LNCaP clone FGC (cell line): ENCODE measurements at regions not wholly inside any gene's neighbourhood (a gene's known extent, or its start where the extent isn't known, plus 50 kb on each side); places are given as distances from the start of the nearest gene placed in this dataset.

Experiments used
- DNase-seq: peaks from one replicate; pipeline ENCODE4 v3.0.0-alpha.2; 2011; ENCODE audit warnings: low read depth
- H3K4me3 ChIP-seq: 2 replicates; pipeline ENCODE4 v1.5.1; 2011; ENCODE audit warnings: mild to moderate bottlenecking, low read depth, low read length, control low read depth
- TF ChIP-seq, protein P1 (sequence below): IDR thresholded peaks from 2 replicates; pipeline ENCODE4 v1.5.1; 2012; ENCODE audit warnings: mild to moderate bottlenecking; ENCODE audit not compliant: control insufficient read depth, insufficient read depth; ENCODE audit errors: extremely low read depth

DNA sequence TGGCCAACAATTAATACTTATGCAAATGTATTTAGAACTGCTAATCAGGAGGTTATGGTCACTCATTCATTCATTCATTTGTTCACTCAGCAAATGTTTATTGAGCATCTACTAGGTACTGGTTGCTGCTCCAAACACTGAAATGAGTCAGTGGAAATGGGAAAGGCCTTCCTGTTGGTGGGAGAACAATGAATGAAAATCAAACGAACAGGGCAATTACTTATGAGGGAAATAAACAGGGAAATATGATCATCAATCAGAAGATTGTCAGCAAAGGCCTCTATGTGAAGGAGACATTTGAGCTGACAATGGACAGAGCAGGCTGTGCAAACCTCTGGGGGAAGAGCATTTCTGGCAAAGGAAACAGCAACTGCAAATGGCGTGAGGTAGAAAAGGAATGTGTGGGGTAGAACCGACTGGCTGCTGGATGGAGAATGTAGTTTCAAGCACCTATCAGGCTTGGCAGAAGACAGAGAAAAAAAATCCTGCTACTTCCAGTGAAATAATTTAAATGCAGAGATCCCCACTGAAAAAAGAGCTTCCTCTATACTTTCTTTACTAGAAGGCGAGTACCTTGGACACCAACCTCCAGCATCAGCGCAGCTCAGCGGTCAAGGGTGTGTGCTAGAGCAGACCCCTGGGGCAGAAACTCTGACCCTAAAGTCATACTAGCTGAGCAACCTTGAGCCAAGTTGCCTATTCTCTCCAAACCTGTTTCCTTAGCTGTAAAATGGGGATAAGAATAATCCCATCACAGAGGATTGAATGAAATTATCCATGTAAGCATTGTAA is 108.8 kb upstream of the EEPD1 start:
- TF ChIP-seq, protein P1, sequence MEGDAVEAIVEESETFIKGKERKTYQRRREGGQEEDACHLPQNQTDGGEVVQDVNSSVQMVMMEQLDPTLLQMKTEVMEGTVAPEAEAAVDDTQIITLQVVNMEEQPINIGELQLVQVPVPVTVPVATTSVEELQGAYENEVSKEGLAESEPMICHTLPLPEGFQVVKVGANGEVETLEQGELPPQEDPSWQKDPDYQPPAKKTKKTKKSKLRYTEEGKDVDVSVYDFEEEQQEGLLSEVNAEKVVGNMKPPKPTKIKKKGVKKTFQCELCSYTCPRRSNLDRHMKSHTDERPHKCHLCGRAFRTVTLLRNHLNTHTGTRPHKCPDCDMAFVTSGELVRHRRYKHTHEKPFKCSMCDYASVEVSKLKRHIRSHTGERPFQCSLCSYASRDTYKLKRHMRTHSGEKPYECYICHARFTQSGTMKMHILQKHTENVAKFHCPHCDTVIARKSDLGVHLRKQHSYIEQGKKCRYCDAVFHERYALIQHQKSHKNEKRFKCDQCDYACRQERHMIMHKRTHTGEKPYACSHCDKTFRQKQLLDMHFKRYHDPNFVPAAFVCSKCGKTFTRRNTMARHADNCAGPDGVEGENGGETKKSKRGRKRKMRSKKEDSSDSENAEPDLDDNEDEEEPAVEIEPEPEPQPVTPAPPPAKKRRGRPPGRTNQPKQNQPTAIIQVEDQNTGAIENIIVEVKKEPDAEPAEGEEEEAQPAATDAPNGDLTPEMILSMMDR = no peak
- no peak for DNase-seq
- no peak overlapping the region for H3K4me3 ChIP-seq

DNA sequence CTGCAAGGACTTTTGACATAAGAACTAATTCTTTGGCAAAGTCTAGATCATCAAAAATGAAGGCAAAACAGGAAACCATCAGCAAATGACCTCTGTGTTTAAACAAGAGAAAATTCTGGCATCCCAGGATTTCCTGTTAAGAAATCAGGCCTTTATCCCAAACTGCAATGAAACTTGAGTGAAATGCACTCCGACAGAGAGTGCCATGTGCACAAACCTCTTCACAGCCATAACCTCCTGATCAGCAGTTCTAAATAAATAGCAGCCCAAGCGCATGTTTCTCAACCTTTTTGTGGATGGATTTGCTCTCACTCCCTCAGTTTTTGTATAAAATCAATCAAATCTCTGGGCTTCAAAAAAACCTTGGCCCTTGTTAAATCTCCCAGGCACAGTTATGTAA is 107.7 kb upstream of the EEPD1 start:
- TF ChIP-seq, protein P1 = no peak
- no peak for DNase-seq
- H3K4me3 ChIP-seq = no peak overlapping the region

DNA sequence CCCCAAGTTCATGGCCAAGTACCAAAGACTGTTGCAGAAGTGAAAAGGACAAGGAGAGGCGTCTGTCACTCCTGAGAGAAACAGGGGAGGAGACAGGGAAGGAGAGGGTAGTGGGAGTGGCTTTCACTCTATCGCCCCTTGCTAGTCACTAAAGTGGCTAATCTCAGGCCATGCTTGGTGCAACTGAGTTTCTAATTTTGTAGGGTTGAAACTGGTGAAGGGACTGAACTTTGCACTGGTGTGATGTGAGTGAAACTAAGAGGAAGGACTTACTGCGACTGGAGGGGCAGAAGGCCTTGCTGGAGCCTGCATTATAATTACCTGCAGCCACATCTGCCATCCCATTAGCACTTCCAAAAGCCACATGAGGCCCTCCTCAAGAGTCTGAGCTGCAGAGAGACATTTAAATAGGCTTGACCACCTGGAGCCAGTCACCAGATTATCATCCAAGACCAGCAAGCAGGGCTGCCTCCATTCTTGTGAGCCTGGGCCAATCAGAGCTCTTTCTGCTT is 107.2 kb upstream of the EEPD1 start:
- TF ChIP-seq, protein P1 = no peak
- H3K4me3 ChIP-seq = no peak overlapping the region
- no peak for DNase-seq

DNA sequence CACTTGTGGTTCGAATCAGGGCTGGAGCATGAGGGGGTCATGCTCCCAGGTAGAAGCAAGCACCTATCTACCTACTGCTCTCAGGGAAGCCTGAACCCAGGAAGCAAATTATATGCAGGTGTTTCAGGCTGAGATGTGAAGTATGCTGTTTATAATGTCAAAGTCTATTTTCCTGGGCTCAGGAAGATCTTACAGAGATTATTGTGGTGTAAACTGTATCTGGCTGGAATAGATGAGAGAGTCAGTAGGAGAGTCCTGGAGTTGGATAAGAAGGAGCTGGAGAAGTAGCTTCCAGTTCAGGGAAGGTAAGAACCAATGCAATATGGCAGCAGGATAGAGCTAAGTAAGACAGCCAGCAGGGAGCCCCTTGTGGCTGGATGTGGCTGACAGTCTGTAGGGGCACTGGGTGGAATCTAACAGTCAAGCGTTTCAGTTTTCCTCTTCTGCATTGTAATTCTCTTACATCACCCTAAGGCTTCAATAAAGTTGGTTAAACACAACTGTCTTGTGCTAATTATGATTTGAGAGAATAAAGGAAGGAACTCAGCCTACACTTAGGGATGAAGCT is 105.9 kb upstream of the EEPD1 start:
- no peak for DNase-seq
- TF ChIP-seq, protein P1 = peak; percentile 14; the same call in 1 of the 2 replicates
- no peak overlapping the region for H3K4me3 ChIP-seq

DNA sequence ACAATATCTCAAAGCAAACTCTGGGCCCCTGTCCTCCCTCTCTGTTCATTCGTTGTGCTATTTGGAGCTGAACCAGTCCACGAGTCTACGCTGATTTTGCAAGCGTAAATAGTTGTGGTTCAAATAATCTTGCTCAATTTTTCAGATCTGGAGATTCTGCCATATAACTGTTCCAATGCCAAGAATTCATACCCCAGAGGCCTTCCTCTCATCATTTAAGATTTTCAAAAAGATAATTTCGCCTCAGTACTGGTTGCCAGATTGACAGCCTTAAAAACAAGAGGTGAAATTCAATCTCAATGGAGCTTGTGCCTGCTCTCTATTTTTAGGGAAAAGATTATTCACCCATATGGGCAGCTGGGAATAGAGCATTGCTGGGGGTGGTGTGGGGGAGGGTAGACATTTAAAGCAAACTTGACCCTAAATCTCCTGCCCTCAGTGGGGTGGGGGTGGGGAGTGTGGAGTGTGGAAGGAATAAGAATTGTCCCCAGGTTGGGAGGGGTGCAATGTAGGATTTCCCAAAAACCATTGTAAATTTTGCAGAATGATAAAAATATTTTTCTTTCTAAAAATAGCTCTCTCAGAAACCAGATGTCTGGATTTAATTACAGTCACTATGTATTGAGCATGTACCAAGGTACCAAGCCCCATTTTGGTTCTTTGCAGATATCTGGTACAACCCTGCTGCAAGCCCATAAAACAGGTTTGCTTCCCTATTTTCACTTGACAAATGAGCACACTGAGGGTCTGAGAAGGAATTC is 104.7 kb upstream of the EEPD1 start:
- DNase-seq = no peak
- TF ChIP-seq, protein P1 = no peak
- no peak overlapping the region for H3K4me3 ChIP-seq

DNA sequence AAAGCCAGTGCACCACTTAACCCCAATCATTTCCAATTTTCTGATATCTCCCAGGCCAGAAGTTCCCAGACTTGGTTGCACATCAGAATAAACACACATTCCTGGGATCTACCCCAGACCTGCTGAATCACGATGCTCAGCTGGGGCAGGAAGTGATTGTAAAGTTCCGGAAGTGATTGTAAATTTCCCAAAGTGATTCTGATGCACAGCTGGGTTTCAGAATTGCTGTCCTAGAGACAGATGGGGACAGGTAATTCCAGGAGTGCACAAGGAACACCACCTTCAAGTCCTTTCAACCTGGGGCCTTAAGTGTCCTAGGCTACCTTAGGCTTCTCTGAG is 104.2 kb upstream of the EEPD1 start:
- no peak for DNase-seq
- no peak overlapping the region for H3K4me3 ChIP-seq
- TF ChIP-seq, protein P1 = no peak
